ENCODE measurements at regions not wholly inside any gene's neighbourhood (a gene's known extent, or its start where the extent isn't known, plus 50 kb on each side); places are given as distances from the start of the nearest gene placed in this dataset.

GRCh38 chr16:6958184-6958583 lies 374.5 kb upstream of the RBFOX1 start:
- ChIA-PET CTCF (no interaction called here), POLR2A (no interaction called here)
- no peak overlapping the region for H3K4me3 ChIP-seq (replicated peaks in 1 of 3; ENCODE audit: insufficient read depth in 1 of 3, low read depth in 1 of 3, low read length in 3 of 3)
- no peaks in the 10 kb centered on the region for H3K27me3 ChIP-seq (ENCODE audit: control insufficient read depth in 2 of 2, insufficient read depth in 2 of 2, low read length in 2 of 2)
- no peak overlapping the region for H3K27ac ChIP-seq (ENCODE audit: insufficient read depth, low read depth, low read length)
- H3K9ac ChIP-seq (replicated peaks; ENCODE audit: extremely low read depth, insufficient read depth, low read length): no peak overlapping the region
- TF ChIP-seq FOS (IDR thresholded peaks at IDR 0.05; ENCODE audit: borderline replicate concordance, insufficient read depth, low read length) (no peak), JUN (IDR thresholded peaks at IDR 0.05; ENCODE audit: borderline replicate concordance, insufficient read depth, insufficient read length, low read depth) (no peak), POLR2AphosphoS5 (IDR thresholded peaks at IDR 0.05; ENCODE audit: insufficient read depth, low read depth, low read length) (no peak), CTCF (IDR thresholded peaks at IDR 0.05; ENCODE audit: extremely low read depth in 1 of 2, insufficient read depth in 1 of 2, low read depth in 1 of 2, low read length in 2 of 2) (no peak), MAX (IDR thresholded peaks at IDR 0.05; ENCODE audit: insufficient read depth, insufficient read length) (no peak), EZH2 (IDR thresholded peaks at IDR 0.05; ENCODE audit: borderline replicate concordance, low read depth, low read length, severe bottlenecking) (no peak), POLR2A (IDR thresholded peaks at IDR 0.05; ENCODE audit: low read depth, low read length) (no peak), GATA2 (IDR thresholded peaks at IDR 0.05; ENCODE audit: insufficient read depth, insufficient read length, low read depth, low read length) (no peak), MYC (IDR thresholded peaks at IDR 0.05; ENCODE audit: low read depth, low read length) (no peak)
- BruUV-seq (replicated peaks): no TSS peak
- H3K36me3 ChIP-seq (ENCODE audit: control insufficient read depth in 2 of 2, extremely low read depth in 1 of 2, insufficient read depth in 2 of 2, low read length in 2 of 2): no peaks in the 10 kb centered on the region
- H3K79me2 ChIP-seq (ENCODE audit: control insufficient read depth, insufficient read depth, low read length): no peaks in the 10 kb centered on the region
- H3K9me1 ChIP-seq (replicated peaks; ENCODE audit: control insufficient read depth, extremely low read depth, insufficient read depth, low read length): no peaks in the 10 kb centered on the region
- H3K9me3 ChIP-seq (replicated peaks; ENCODE audit: control insufficient read depth, insufficient read depth, low read length): peaks cover 2% of the 10 kb centered on the region
- no peak overlapping the region for H3K4me2 ChIP-seq (ENCODE audit: insufficient read depth, low read length)
- H4K20me1 ChIP-seq (replicated peaks; ENCODE audit: control insufficient read depth, extremely low read depth, insufficient read depth, low read length): no peaks in the 10 kb centered on the region
- FAIRE-seq: no peak
- H2AFZ ChIP-seq (ENCODE audit: low read depth, low read length): no peak overlapping the region
- dilution Hi-C loops (cut with MboI; ENCODE audit: extremely low pct_ligation_motif_present, low sequenced_read_pairs): no loop called here
- intact Hi-C loops (cut with micrococcal nuclease): no loop called here
- no peak for DNase-seq (ENCODE audit: low read depth, low spot score)
- no peaks in the 10 kb centered on the region for H3K4me1 ChIP-seq (ENCODE audit: control insufficient read depth, extremely low read depth, insufficient read depth, low read length)
